ENCODE measurements at regions not wholly inside any gene's neighbourhood (a gene's known extent, or its start where the extent isn't known, plus 50 kb on each side); places are given as distances from the start of the nearest gene placed in this dataset.

- intact Hi-C loops (cut with DNase I) = loop anchor here (5.0 to 10.0 kb wide), 3 partner anchors 248 to 545 kb away; partner anchors contain the start of gene HIVEP2 (in 1 of the 2)
- no peak for DNase-seq (ENCODE audit: low spot score)
Observed at GRCh38 chr6:142697001-142697335, 248.0 kb downstream of the HIVEP2 start.

GRCh38 chr6:142697922-142698321 lies 247.1 kb downstream of the HIVEP2 start:
- no peak for DNase-seq (ENCODE audit: low spot score)
- intact Hi-C loops (cut with DNase I) = loop anchor here (5.0 to 10.0 kb wide), 3 partner anchors 247 to 544 kb away; partner anchors contain the start of gene HIVEP2 (in 1 of the 2)

- intact Hi-C loops (cut with DNase I) = loop anchor here (5.0 to 10.0 kb wide), 3 partner anchors 246 to 544 kb away; partner anchors contain the start of gene HIVEP2 (in 1 of the 2)
- DNase-seq (ENCODE audit: low spot score) = no peak
Observed at GRCh38 chr6:142698751-142699150, 246.2 kb downstream of the HIVEP2 start.

- intact Hi-C loops (cut with DNase I) = loop anchor here (5.0 to 10.0 kb wide), 3 partner anchors 245 to 543 kb away; partner anchors contain the start of gene HIVEP2 (in 1 of the 2)
- no peak for DNase-seq (ENCODE audit: low spot score)
Observed at GRCh38 chr6:142699391-142699790, 245.6 kb downstream of the HIVEP2 start.

GRCh38 chr6:142700032-142700431 lies 244.9 kb downstream of the HIVEP2 start:
- intact Hi-C loops (cut with DNase I) = no loop called here
- no peak for DNase-seq (ENCODE audit: low spot score)

GRCh38 chr6:142700671-142701312 lies 244.2 kb downstream of the HIVEP2 start:
- no peak for DNase-seq (ENCODE audit: low spot score)
- intact Hi-C loops (cut with DNase I) = no loop called here

Data from posterior vena cava (tissue), 2 donors.